GM12872 (cell line): ENCODE measurements at regions not wholly inside any gene's neighbourhood (a gene's known extent, or its start where the extent isn't known, plus 50 kb on each side); places are given as distances from the start of the nearest gene placed in this dataset.

Experiments
- TF ChIP-seq, protein P1 (sequence below): IDR thresholded peaks from 3 replicates; pipeline ENCODE4 v1.5.1; 2011; ENCODE audit warnings: low read depth, mild to moderate bottlenecking, low read length, moderate library complexity; ENCODE audit not compliant: insufficient read depth

DNA sequence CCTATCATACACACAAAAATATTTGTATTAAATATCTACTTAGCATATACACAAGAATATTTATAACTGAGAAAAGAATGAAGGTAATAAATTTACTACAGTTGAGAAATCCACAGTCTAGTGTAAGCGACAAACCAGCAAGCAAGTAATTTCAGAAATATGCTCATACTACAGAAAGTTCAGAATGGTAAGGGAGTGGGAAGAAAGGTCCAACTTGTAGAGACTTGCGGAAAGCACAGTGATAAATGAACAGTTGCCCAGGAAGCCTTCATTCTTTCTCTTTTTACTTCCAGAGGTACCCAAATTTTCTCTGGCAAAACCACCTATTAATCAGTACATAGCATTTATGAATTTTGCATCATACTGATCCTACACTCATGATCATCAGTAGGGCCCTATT is 438.1 kb upstream of the PCDH10 start:
- TF ChIP-seq, protein P1, sequence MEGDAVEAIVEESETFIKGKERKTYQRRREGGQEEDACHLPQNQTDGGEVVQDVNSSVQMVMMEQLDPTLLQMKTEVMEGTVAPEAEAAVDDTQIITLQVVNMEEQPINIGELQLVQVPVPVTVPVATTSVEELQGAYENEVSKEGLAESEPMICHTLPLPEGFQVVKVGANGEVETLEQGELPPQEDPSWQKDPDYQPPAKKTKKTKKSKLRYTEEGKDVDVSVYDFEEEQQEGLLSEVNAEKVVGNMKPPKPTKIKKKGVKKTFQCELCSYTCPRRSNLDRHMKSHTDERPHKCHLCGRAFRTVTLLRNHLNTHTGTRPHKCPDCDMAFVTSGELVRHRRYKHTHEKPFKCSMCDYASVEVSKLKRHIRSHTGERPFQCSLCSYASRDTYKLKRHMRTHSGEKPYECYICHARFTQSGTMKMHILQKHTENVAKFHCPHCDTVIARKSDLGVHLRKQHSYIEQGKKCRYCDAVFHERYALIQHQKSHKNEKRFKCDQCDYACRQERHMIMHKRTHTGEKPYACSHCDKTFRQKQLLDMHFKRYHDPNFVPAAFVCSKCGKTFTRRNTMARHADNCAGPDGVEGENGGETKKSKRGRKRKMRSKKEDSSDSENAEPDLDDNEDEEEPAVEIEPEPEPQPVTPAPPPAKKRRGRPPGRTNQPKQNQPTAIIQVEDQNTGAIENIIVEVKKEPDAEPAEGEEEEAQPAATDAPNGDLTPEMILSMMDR = no peak

DNA sequence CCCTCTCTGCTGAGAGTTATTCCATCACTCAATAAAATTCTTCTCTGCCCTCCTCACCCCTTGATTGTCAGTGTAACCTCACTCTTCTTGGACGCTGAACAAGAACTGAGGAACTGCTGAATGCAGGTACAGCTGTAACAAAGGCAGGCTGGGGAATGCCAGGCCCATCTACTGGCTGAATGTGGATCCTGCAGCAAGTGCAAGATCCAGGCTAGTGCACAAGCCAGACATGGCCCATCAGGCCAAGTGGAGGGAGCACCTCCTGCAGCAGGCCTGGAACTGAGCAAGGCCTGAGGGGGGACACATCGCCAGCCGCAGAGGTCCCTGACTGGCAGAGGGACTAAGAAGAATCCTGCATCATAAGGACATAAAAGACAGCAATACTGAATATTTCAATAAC is 411.8 kb upstream of the PCDH10 start:
- TF ChIP-seq, protein P1 = no peak

DNA sequence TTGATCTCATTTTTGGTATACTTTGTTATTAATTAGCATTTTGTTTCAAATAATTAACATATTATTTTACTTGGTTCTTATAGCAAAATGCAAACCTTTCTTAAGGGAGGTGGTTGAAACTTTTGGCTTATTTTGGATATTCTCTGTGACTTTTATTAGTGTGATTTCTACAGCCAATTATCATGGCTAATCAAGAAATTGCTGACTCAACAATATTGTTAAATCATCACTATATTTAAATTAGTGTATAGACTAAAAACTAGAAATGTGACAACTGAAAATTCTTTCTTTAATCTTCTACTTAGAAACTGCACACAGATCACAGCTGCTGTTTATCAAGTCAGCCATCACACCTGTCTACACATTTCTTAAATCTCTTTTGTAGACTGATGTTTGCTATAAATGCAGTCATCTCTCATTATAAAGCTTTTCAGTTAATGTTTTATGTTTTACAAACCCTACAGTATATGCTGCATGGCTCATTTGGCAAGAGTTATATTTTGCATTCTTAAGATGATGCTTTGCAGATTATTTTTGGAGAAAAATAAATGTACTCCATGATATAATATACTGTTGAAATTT is 389.8 kb upstream of the PCDH10 start:
- TF ChIP-seq, protein P1 = no peak

DNA sequence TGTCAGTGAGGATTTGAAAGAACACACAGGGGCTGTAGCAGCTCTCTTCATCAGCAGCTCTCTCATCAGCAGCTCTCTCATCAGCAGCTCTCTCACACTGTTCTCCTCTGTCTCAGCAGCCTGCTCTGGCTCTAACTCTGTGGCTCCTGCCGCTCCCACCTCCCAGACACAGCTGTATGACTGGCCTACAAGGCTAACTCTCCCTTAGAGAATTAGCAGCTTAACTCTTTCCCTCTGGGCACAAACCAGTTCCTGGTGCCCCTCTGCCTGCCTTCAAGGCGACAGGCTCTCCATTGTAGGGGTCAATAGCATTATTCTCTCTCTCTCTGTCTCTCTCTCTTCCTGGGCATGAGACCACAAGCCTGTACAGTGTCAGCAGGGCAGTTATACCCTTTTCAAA is 385.6 kb upstream of the PCDH10 start:
- TF ChIP-seq, protein P1 = no peak

DNA sequence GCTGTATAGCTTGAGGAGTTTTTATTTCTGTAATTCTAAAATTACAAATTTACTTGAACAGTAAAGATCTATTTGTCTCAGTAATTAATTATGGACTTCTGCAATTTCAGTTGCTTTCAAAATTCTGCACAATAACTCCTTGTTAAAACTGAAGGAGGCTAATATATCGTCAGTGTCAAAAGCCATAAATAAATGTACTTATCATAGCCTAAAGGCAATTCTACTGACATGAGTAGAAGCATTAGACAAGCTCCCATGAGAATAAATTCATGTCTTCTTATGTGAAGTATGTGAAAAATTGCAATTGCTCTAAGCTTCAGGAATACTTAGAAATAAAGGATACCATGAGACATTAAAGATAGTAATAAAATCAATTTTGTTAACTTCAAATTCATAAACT is 381.2 kb upstream of the PCDH10 start:
- TF ChIP-seq, protein P1 = no peak

DNA sequence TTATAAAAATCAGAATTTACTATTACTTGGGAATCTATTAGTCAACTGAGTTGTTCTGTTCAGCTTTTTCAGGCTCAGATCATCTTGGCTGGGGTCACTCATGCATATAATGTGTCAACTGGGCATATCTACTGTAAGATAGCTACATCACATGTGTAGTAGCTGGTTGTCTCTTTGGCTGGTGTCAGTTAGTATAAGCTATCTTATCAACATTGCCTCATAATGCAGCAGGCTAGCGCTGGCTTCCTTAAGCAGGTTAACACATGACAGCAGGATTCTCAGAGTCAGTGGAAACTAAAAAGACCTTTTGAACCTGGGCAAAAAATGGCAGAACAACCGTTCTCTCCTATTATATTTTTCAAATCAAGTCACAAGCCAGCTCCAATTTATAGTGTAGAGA is 378.3 kb upstream of the PCDH10 start:
- TF ChIP-seq, protein P1 = no peak

DNA sequence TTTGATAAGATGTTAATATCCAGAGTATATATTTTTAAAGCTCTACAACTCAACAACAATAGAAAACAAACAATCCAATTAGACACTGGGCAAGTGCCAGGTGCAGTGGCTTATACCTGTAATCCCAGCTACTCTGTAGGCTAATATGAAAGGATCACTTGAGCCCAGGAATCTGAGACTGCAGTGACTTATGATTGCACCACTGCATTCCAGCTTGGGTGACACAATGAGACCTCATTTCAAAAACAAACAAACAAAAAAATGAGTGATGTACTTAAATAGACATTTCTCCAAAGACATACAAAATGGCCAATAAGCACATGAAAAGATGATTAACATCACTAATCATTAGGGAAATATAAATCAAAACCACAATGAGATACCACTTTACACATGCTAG is 356.8 kb upstream of the PCDH10 start:
- TF ChIP-seq, protein P1 = no peak
